LNCAP (cell line): ENCODE measurements at regions not wholly inside any gene's neighbourhood (a gene's known extent, or its start where the extent isn't known, plus 50 kb on each side); places are given as distances from the start of the nearest gene placed in this dataset.

Experiments
- TF ChIP-seq, protein P1 (sequence below): fragments of 450-650 bp; IDR thresholded peaks from 2 replicates; pipeline ENCODE4 v1.5.1; 2017; ENCODE audit warnings: mild to moderate bottlenecking

DNA sequence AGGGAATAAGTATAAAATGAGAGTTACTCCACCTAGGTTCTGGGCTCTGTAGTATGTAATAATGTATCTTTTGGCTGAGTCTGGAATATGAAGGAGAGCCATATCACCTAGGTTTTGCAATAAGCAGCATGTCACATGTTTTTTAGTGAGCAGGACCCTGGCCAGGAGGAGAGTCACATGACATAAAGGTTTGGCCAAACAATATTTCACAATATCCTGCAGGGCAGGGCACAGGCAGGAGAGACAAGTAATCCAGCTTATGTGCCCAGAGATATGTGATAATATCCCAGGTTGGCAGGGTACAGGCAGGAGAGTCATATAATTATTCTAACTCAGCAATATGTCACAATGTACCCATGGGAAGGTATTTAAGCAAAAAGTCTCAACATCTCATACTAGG lies 1169.6 kb upstream of the AMELY start:
- TF ChIP-seq, protein P1, sequence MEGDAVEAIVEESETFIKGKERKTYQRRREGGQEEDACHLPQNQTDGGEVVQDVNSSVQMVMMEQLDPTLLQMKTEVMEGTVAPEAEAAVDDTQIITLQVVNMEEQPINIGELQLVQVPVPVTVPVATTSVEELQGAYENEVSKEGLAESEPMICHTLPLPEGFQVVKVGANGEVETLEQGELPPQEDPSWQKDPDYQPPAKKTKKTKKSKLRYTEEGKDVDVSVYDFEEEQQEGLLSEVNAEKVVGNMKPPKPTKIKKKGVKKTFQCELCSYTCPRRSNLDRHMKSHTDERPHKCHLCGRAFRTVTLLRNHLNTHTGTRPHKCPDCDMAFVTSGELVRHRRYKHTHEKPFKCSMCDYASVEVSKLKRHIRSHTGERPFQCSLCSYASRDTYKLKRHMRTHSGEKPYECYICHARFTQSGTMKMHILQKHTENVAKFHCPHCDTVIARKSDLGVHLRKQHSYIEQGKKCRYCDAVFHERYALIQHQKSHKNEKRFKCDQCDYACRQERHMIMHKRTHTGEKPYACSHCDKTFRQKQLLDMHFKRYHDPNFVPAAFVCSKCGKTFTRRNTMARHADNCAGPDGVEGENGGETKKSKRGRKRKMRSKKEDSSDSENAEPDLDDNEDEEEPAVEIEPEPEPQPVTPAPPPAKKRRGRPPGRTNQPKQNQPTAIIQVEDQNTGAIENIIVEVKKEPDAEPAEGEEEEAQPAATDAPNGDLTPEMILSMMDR: no peak

DNA sequence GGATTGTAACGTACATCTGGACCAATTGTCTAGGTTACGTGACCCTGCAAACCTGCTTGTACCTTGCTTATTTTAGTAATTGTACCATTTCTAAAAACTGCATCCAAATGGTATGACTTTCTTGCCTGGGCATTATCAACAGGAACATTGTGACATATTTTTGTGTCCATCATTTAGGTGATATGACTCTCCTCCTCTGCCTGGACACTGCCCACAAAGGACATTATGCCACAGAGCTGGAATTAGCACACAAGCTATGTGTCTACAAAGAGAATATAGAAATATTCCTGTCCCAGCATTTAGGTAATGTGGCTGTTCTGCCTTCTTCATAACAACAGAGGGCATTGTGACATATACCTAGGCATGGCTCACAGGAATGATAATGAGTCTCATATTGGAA lies 1153.7 kb upstream of the AMELY start:
- TF ChIP-seq, protein P1: peak; percentile 34; the same call in 1 of the 2 replicates

DNA sequence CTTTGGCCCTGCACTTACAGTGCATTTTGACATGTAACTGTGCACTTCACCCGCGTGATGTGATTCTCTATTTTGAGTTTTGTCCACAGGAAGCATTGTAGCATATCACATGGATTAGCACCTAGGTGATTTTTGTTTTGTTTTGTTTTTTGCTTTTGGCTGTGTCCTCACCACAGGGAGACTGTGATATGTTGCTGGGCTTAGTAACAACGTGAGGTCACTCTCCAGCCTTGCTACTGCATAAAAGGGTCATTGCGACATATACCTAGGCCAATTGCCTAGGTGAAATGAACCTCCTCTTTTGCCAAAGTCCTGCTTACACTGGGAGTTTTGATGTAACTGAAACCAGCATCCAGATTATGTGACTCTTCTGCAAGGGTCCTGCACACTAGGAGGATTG lies 1152.9 kb upstream of the AMELY start:
- TF ChIP-seq, protein P1: no peak

DNA sequence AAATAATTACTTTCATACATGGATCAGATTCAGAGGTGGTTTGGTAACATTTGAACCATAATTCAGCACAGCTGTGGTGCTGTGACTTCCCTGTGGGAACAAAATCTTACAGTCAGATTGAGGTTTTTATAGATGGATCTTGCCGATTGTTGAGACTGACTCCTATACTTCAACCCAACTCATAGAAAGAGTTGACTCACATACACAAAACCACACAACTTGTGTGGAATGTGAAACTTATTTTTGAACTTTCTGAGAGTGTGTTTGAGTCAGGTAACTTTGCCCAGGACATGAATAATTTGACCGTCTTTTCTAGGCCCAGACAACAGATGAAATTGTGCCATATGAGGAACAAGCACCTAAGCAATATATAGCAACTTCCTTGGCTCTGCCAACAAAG lies 1152.4 kb upstream of the AMELY start:
- TF ChIP-seq, protein P1: no peak

DNA sequence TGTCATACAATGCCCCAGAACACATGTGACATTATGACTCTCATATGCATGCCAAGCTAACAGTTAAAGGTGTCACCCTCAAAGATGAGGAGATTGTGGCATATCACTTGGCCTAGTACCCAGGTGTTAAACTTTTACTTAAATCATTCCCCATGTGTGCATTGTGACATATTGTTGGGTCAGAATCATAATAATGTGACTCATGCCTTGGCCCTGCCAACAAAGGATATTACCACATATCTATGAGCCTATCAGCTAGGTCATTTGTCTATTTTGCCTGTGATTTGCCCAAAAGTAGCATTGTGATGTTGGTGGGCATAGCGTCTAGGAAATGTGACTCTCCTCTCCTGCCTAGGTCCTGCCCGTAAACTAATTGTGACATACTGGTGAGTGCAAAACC lies 1147.1 kb upstream of the AMELY start:
- TF ChIP-seq, protein P1: no peak

DNA sequence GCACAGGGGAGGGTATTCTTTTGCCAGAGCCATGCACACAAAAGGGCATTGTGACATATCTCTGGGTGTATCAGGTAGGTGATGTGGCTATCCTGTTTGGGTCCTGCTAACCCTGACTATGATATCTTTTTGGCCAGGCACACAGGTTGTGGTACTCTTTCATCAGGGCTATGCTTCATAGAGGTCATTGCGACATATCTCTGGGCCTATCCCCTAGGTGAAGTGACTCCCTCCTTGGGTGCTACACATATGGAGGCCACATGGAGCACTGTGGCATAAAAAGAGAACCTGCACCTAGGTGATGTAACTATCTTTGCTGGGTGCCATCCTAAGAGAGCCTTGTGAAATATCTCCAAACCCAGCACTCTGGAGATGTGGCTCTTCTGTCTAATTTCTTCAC lies 1139.8 kb upstream of the AMELY start:
- TF ChIP-seq, protein P1: no peak

DNA sequence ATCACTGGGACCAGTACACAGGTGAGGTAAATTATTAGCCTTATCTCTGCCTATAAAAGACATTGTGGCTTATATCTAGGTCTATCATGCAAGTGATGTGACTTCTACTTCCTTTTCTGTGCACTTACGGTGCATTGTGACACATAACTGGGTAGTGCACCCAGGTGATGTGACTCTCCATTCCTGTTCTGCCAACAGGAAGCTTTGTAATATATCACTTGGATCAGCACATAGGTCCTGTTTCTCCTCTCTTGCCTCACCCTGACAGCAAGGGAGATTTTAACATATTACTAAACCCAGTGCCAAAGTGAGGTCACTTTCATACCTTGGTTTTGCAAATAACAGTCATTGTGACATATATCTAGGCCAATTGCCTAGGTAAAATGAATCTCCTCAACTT lies 1129.7 kb upstream of the AMELY start:
- TF ChIP-seq, protein P1: no peak

DNA sequence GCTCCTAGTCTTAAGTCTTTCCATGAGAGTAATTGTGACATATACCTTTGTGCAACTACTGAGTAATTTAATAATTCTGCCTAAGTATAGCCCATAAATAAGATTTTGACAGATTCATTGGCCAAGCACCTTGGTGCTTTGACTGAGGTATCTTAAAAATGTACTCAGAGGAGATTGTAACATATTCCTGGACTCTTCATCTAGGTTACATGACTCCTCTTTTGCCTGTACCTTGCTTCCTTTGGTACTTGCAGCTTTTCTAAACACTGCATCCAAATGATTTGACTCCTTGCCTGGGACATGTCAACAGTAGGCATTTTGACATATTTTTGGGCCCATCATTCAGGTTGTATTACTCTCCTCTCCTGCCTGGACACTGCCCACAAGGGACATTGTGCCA lies 1125.0 kb upstream of the AMELY start:
- TF ChIP-seq, protein P1: no peak
